CMK (cell line): ENCODE measurements at regions not wholly inside any gene's neighbourhood (a gene's known extent, or its start where the extent isn't known, plus 50 kb on each side); places are given as distances from the start of the nearest gene placed in this dataset.

ENCODE experiments used
- DNase-seq: peaks from one replicate; pipeline ENCODE4 v3.0.0-alpha.2; 2010; ENCODE audit warnings: low read depth

GRCh38 chr15:62779899-62780298, 262.6 kb upstream of the TPM1 start:
- no peak for DNase-seq

DNA sequence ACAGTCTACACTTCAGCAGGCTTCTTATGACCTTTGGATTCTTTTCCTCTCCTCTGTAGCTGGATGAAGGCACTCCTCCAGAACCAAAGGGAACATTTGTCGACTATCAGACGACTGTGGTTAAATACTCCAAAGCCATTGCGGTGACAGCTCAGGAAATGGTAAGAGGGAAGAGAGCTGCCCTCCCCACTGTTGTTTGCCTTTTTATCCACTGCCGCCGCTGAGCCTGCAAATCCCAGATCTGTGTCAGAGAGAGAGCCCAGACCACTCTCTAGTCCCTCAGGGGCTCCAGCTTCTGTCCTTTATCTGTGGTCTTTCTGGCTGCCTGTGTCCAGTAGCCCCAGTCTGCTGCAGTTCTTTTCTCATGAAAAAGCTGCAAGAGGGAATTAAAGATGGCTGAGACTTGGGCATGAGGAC, 261.5 kb upstream of the TPM1 start:
- DNase-seq: peak; percentile 7

DNA sequence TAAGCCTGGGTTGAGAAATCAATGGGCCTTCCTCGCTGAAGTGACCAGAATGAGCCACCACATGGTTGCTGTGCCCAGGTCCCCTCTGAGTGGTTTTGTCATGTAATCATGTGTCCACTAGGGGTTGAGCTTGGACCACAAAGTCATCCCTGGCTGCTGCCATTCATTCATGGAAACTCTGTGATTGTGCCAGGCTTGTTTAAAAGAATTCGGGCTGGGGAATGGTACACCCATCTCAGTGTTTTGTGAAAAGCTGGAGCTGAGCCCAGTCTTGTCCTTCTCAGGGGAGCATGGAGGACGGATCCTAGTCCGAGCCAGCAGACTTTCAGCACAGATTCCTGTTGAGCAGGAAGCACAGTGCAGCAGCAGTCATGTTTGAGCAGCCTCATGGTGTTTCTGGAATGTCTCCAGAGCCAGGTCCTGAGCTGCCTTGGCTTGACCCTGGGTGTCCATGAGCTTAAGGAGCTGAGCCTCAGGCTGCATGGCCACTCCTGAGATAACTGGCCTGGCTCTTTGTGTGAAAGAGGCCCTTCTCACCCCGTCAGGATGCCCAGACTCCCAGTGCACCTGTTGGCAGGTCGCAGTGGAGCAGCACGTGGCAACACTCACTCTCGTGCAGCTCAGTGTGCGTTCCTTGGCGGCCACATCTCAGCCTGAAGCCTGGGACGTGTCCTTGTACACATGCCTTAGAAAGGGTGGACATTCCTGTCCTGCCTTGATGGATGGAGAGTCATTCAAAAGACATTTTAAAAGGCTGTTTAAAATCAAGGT, 260.3 kb upstream of the TPM1 start:
- peak; percentile 7 for DNase-seq

DNA sequence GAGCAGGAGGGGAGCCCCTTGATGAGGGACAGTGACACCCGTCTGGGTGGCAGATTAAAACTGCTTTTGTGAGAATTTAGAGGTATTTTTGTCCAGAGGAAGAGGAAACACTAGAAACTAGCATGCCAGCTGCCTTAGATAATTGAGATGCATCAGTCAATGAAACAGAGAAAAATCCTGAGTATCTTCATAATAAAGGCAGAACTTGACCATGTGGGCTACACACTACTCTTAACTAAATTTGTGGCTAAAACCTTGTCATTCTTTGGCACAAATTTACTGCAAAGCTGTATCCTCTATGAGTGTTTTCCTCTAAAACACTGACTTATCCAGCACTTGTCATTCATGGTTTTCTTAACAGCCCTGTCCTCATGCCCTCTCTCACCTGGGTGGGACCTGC, 259.7 kb upstream of the TPM1 start:
- no peak for DNase-seq

DNA sequence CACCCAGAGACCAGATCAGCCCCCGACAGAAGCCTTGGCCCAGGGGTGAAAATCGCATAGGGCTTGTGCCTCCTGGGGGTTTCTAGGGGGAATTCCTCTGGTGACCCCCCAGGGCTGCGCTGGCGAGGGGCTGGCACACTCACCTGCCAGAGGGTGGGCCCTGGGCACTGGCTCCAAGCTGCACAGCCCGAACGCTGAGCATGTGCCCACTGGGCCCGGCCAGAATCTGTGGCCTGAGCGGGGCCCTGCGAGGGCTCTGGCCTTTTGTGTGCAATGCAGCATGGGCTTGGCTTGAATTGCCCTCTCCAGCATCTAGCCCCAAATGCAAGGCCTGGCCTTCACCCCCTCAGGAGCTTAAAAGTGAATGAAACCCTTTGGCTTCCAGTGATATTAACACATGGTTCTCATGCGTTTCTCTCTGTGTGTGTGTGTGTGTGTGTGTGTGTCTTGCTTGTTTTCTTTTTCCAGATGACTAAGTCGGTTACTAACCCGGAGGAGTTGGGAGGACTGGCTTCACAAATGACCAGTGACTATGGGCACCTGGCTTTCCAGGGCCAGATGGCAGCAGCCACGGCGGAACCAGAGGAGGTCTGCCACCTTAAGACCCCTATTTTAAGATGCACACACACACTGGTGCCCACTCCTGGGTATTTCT, 259.1 kb upstream of the TPM1 start:
- DNase-seq: no peak

GRCh38 chr15:62785881-62786828, 256.4 kb upstream of the TPM1 start:
- no peak for DNase-seq

DNA sequence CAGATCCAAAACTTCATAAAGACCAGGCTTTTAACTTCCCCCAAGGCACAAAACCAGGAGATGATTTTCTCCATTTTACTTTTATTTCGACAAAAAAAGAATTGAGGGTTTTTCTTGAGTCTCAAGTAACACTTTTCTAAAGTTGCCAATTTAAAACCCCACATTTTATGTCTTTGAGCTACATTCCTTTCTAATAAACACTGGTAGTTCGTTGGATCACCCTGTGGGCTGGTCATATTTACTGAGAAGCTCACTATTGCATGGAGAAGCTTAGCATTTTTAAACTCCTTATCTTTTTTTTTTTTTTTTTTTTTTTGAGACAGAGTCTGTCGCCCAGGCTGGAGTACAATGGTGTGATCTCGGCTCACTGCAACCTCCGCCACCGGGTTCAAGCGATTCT, 255.1 kb upstream of the TPM1 start:
- no peak for DNase-seq

- no peak for DNase-seq
These were observed 254.3 kb upstream of the TPM1 start for GRCh38 chr15:62788224-62788623.

DNA sequence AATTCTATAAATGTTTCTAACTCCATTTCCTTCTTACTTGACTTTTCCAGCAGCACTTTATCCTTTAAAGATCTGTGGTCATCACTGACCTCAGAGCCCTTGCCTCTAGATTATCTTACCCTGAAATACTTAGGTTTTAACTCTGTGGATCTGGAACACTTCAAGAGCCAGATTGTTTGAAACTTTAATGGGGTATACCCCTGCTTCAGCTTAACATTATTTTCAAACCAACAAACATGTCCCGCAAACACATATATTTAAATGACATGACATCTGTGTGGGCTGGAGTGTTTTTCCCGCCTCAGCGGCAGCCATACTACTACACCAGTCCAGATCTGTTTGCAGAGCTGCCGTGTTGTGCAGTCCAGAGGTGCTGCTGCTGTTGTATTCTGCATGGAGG, 252.0 kb upstream of the TPM1 start:
- no peak for DNase-seq

DNA sequence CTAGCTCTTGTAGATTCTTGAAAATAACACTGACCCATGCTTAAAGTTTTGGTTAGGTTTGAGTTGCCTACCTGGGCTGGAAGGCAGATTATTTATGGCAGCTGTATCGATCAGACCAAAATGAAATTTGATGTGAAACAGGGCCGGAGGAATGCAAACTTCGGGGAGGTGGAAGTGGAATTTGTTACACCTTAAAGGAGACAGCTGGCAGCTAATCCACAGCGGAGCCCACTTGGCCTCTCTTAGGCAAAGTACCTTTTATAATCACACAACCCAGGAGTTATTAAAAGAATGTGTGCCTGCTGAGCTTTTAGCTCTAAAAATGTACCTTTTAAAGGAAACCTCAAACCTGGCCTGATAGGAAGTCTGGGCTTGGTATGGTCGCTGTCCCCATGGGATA, 250.9 kb upstream of the TPM1 start:
- DNase-seq: no peak

GRCh38 chr15:62792986-62793751, 249.4 kb upstream of the TPM1 start:
- DNase-seq: no peak

DNA sequence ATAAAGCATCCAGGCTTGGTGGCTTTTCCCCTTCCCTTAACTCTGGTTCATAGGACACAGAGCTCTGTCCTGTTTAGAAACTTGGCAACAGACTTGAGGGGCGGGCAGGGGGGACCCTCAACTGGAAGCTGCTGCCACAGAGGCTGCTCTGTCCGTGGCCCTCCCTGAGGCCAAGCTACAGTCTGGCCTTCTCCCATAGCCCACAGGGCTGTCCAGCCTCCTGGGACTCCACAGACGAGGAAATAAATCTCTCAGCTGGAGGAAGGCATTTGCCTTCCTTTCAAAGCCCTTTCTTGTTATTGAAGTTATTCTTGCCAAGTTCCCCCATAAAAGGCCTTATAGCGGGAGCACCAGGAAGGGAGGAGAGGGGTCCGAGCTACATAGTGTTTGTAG, 248.8 kb upstream of the TPM1 start:
- DNase-seq: no peak

DNA sequence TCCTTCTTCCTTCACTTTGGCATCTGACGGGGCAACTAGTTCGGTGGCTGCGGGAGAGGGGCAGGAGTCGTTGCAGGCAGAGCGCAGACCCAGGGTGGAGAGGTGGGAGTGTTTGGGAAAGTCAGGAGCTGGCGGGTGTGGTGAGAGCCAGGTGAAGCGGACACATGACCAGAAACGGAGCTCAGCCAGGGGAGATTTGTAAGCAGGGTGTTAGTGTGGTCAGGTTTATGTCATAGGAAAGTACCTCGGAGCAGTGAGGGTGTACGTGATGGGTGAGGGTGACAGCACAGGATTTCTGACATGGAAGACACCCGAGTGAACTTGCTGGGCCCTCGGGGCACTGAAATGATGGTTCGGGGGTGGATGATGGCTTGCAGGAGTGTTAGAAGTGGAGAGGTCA, 247.4 kb upstream of the TPM1 start:
- no peak for DNase-seq

GRCh38 chr15:62795700-62796695, 246.5 kb upstream of the TPM1 start:
- DNase-seq: no peak

- no peak for DNase-seq
These were observed 245.4 kb upstream of the TPM1 start for GRCh38 chr15:62797171-62797570.

DNA sequence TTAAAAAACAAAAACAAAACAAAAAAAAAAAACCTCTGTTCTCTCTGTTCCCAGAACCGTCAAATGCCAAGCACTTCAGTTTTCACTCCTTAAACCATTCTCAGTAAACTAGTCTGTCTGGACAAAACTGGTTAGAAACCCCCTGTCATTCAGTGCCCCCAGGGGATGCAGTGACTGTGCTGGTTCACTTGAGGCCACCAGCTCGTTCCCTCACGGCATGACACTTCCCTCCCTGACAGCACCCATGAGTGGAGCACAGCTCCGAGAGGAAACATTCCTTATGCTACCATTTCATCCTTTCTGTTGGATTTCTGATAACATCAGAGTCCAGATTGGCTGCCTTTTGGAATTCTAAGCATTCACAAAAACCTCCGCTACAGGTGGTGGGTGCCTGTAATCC, 244.0 kb upstream of the TPM1 start:
- DNase-seq: no peak

DNA sequence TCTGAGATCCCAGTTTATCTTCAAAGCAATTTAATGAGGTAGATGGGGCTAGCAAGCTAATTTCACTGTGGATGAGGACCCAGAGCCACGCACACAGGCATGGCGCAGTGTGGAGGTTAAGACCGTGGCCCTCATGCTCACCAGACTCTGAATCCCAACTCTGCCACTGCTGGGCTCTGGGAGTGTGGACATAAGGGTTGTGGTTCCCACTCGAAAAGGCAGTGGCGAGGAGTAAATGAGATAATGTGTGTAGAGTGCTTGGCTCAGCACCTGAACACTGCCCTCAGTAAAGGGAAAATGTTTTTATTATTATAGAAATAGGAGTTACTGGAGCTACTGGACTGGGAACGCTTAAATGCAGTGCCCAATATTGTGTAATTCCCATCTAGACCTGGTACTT, 243.5 kb upstream of the TPM1 start:
- DNase-seq: no peak

- no peak for DNase-seq
These were observed 242.6 kb upstream of the TPM1 start for GRCh38 chr15:62799919-62800318.

GRCh38 chr15:62802612-62803011, 239.9 kb upstream of the TPM1 start:
- no peak for DNase-seq

DNA sequence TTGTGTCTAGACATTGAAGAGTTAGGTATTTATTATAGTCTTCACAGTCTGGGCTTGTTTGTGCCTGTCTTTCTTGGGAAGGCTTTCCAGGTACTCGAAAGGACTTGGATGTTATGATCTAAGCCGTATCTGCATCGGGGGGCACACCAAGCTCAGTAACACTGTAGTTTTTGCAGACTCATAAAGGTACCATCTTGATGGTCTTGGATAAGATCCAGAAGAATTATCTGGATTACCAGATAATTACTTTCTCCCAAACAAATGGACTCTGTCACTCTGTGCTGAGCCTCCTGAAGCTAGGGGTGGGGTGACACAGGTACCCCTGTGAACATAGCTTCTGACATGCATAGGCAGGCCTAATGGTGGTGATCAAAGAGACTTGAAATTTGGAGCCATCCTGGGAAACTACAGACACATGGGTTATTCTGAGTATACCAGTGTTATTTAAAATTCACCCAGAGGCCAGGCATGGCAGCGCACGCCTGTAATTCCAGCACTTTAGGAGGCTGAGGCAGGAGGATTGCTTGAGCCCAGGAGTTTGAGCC, 238.6 kb upstream of the TPM1 start:
- no peak for DNase-seq
